K562 (cell line): ENCODE measurements at regions not wholly inside any gene's neighbourhood (a gene's known extent, or its start where the extent isn't known, plus 50 kb on each side); places are given as distances from the start of the nearest gene placed in this dataset.

ENCODE experiments used
- CBFA2T3 ChIP-seq: fragments of 450-650 bp; IDR thresholded peaks from 2 replicates; pipeline ENCODE4 v1.6.1; 2017
- CREM ChIP-seq: IDR thresholded peaks from 2 replicates; pipeline ENCODE4 v1.6.1; 2014; ENCODE audit warnings: antibody characterized with exemption, low read depth
- JUND ChIP-seq, 2 experiments: IDR thresholded peaks; 2 replicates in 1 of 2; 3 replicates in 1 of 2; pipeline ENCODE4 v1.6.1; 2011; ENCODE audit warnings: borderline replicate concordance in 2 of 2, low read depth in 2 of 2, low read length in 2 of 2, improper control_type of control experiment in 1 of 2, missing biosample characterization in 1 of 2, missing genetic modification characterization in 1 of 2, missing genetic modification reagents in 1 of 2
- NEUROD1 ChIP-seq: fragments of 150-350 bp; IDR thresholded peaks from 2 replicates; pipeline ENCODE4 v1.6.1; 2014; ENCODE audit warnings: borderline replicate concordance, low read length, low read depth; ENCODE audit not compliant: partially characterized antibody
- POLR2AphosphoS5 ChIP-seq: IDR thresholded peaks from 2 replicates; pipeline ENCODE4 v1.6.1; 2011; ENCODE audit warnings: mild to moderate bottlenecking, low read depth, low read length, moderate library complexity; ENCODE audit not compliant: control insufficient read depth, insufficient read depth
- SAFB ChIP-seq: fragments of 200-400 bp; formaldehyde crosslinking; IDR thresholded peaks from 2 replicates; pipeline ENCODE4 v1.6.1; 2017; ENCODE audit warnings: low read depth, low read length, borderline replicate concordance
- SREBF2 ChIP-seq: sonication (generic); formaldehyde crosslinking; IDR thresholded peaks from 2 replicates; pipeline ENCODE4 v1.4.0; 2020; ENCODE audit warnings: mild to moderate bottlenecking, missing genetic modification reagents
- TEAD2 ChIP-seq: fragments of 450-650 bp; IDR thresholded peaks from 2 replicates; pipeline ENCODE4 v1.6.1; 2016; ENCODE audit warnings: missing genetic modification characterization, control low read depth, missing compliant biosample characterization
- ZNF384 ChIP-seq: IDR thresholded peaks from 2 replicates; pipeline ENCODE4 v1.6.1; 2012; ENCODE audit warnings: low read depth, low read length, improper control_type of control experiment
- TF ChIP-seq, protein P1 (sequence below), 2 experiments: IDR thresholded peaks; 2 replicates each; pipeline ENCODE4 v1.6.1; 2011; ENCODE audit warnings: borderline replicate concordance in 1 of 2, control low read depth in 1 of 2, low read depth in 1 of 2, low read length in 1 of 2, mild to moderate bottlenecking in 1 of 2, mixed read lengths in 1 of 2, moderate library complexity in 1 of 2; ENCODE audit not compliant: insufficient read depth in 1 of 2, insufficient read length in 1 of 2, poor library complexity in 1 of 2, severe bottlenecking in 1 of 2; ENCODE audit errors: extremely low read depth in 1 of 2
- TF ChIP-seq, protein P2 (sequence below), 2 experiments: fragments of 450-650 bp in 1 of 2; sonication (generic) in 1 of 2; formaldehyde crosslinking in 1 of 2; IDR thresholded peaks in 1 of 2; conservative IDR thresholded peaks in 1 of 2; 2 replicates each; pipeline versions ENCODE4 v1.6.1 to v1.8.1; 2016 to 2023; ENCODE audit warnings: mild to moderate bottlenecking in 2 of 2, moderate library complexity in 2 of 2, inconsistent platforms in 1 of 2, missing genetic modification reagents in 1 of 2

DNA sequence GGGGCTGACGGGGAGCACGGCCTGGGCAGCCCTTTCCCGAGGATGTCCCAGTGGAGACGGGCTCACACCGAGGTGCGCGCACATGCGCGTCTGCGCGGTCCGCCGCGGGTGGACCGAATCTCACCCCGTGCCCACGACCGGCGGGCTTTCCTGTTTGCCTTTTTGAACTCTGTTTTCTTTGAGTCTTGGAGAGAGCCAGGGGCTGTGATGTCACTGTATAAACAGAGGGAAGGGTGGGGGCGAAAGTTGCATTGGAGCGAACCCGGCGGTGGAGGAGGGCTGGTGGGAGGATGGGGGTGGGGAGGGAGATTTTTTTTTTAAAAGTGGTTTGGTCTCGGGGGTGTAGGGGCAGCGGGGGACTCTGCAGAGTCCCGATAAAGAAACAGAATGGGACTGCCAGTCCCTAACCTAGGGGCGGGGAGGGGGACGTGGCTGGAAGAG, 141.2 kb upstream of the CTAGE1 start (continued):
- TF ChIP-seq SAFB = peak; percentile 83; the same call in 1 of the 2 replicates
- TF ChIP-seq ZNF384 = peak; percentile 85
- TF ChIP-seq CREM = peak; percentile 78
- peak; percentile 62 for TF ChIP-seq CBFA2T3
- TF ChIP-seq SREBF2 (CRISPR knock-in tag) = no peak
- peak; percentile 18; the same call in 1 of the 2 replicates for TF ChIP-seq POLR2AphosphoS5
- peak; percentile 74; the same call in 1 of the 2 replicates for TF ChIP-seq JUND (IDR thresholded peaks at IDR 0.05; ENCODE audit: borderline replicate concordance, low read depth, low read length)
- TF ChIP-seq JUND (tag; IDR thresholded peaks at IDR 0.05; ENCODE audit: borderline replicate concordance, low read depth, low read length) = no peak; the same call in 2 of the 3 replicates
- TF ChIP-seq NEUROD1 = peak; percentile 53
- no peak for TF ChIP-seq TEAD2 (tag)
- TF ChIP-seq, protein P1, sequence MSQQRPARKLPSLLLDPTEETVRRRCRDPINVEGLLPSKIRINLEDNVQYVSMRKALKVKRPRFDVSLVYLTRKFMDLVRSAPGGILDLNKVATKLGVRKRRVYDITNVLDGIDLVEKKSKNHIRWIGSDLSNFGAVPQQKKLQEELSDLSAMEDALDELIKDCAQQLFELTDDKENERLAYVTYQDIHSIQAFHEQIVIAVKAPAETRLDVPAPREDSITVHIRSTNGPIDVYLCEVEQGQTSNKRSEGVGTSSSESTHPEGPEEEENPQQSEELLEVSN (IDR thresholded peaks at IDR 0.05; ENCODE audit: borderline replicate concordance in 1 of 2, extremely low read depth in 1 of 2, insufficient read depth in 1 of 2, insufficient read length in 1 of 2, low read depth in 1 of 2, low read length in 1 of 2, poor library complexity in 1 of 2, severe bottlenecking in 1 of 2) = peak in 1 of 2 experiments; percentile 60
- TF ChIP-seq, protein P2, sequence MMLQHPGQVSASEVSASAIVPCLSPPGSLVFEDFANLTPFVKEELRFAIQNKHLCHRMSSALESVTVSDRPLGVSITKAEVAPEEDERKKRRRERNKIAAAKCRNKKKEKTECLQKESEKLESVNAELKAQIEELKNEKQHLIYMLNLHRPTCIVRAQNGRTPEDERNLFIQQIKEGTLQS (IDR thresholded peaks at IDR 0.05) = peak; percentile 36
- TF ChIP-seq, protein P2 (CRISPR knock-in tag; conservative IDR thresholded peaks at IDR 0.05) = no peak
